ENCODE measurements at regions not wholly inside any gene's neighbourhood (a gene's known extent, or its start where the extent isn't known, plus 50 kb on each side); places are given as distances from the start of the nearest gene placed in this dataset.

- FAIRE-seq: no peak
- no peak for TF ChIP-seq POLR2A (IDR thresholded peaks at IDR 0.05; ENCODE audit: low read depth, low read length)
- no peak for DNase-seq (ENCODE audit: insufficient read length, low spot score)
Observed at GRCh38 chr1:172801771-172802322, 142.9 kb downstream of the FASLG start.

- DNase-seq (ENCODE audit: insufficient read length, low spot score) (no peak), FAIRE-seq (no peak)
- TF ChIP-seq POLR2A (IDR thresholded peaks at IDR 0.05; ENCODE audit: low read depth, low read length): no peak
Observed at GRCh38 chr1:172809750-172810149, 150.8 kb downstream of the FASLG start.

- FAIRE-seq: no peak
- no peak for DNase-seq (ENCODE audit: insufficient read length, low spot score)
- TF ChIP-seq POLR2A (IDR thresholded peaks at IDR 0.05; ENCODE audit: low read depth, low read length): no peak
Observed at GRCh38 chr1:172810480-172811175, 151.7 kb downstream of the FASLG start.

GRCh38 chr1:172811694-172812093 is 152.8 kb downstream of the FASLG start:
- DNase-seq (ENCODE audit: insufficient read length, low spot score) (no peak), FAIRE-seq (no peak)
- TF ChIP-seq POLR2A (IDR thresholded peaks at IDR 0.05; ENCODE audit: low read depth, low read length): no peak

- DNase-seq (ENCODE audit: insufficient read length, low spot score) (no peak), FAIRE-seq (no peak)
- no peak for TF ChIP-seq POLR2A (IDR thresholded peaks at IDR 0.05; ENCODE audit: low read depth, low read length)
Observed at GRCh38 chr1:172812118-172812517, 153.2 kb downstream of the FASLG start.

GRCh38 chr1:172813330-172813729 is 154.4 kb downstream of the FASLG start:
- no peak for TF ChIP-seq POLR2A (IDR thresholded peaks at IDR 0.05; ENCODE audit: low read depth, low read length)
- DNase-seq (ENCODE audit: insufficient read length, low spot score): no peak
- no peak for FAIRE-seq

- DNase-seq (ENCODE audit: insufficient read length, low spot score): no peak
- no peak for TF ChIP-seq POLR2A (IDR thresholded peaks at IDR 0.05; ENCODE audit: low read depth, low read length)
- FAIRE-seq: no peak
Observed at GRCh38 chr1:172814428-172814827, 155.5 kb downstream of the FASLG start.

- no peak for TF ChIP-seq POLR2A (IDR thresholded peaks at IDR 0.05; ENCODE audit: low read depth, low read length)
- FAIRE-seq: no peak
Observed at GRCh38 chr1:172815740-172816139, 156.8 kb downstream of the FASLG start.

GRCh38 chr1:172818841-172819527 is 160.1 kb downstream of the FASLG start:
- DNase-seq (ENCODE audit: insufficient read length, low spot score) (no peak), FAIRE-seq (no peak)
- no peak for TF ChIP-seq POLR2A (IDR thresholded peaks at IDR 0.05; ENCODE audit: low read depth, low read length)

More at GRCh38 chr1:172815740-172816139, 156.8 kb downstream of the FASLG start:
- DNase-seq (ENCODE audit: insufficient read length, low spot score): no peak

- DNase-seq (ENCODE audit: insufficient read length, low spot score) (no peak), FAIRE-seq (no peak)
- TF ChIP-seq POLR2A (IDR thresholded peaks at IDR 0.05; ENCODE audit: low read depth, low read length): no peak
Observed at GRCh38 chr1:172820475-172821158, 161.7 kb downstream of the FASLG start.

- FAIRE-seq (no peak), DNase-seq (ENCODE audit: insufficient read length, low spot score) (no peak)
- no peak for TF ChIP-seq POLR2A (IDR thresholded peaks at IDR 0.05; ENCODE audit: low read depth, low read length)
Observed at GRCh38 chr1:172821609-172822274, 162.8 kb downstream of the FASLG start.

GRCh38 chr1:172822886-172823285 is 164.0 kb downstream of the FASLG start:
- FAIRE-seq (no peak), DNase-seq (ENCODE audit: insufficient read length, low spot score) (no peak)
- TF ChIP-seq POLR2A (IDR thresholded peaks at IDR 0.05; ENCODE audit: low read depth, low read length): no peak

- DNase-seq (ENCODE audit: insufficient read length, low spot score): no peak
- no peak for FAIRE-seq
- TF ChIP-seq POLR2A (IDR thresholded peaks at IDR 0.05; ENCODE audit: low read depth, low read length): no peak
Observed at GRCh38 chr1:172823534-172823933, 164.6 kb downstream of the FASLG start.

- FAIRE-seq: no peak
- TF ChIP-seq POLR2A (IDR thresholded peaks at IDR 0.05; ENCODE audit: low read depth, low read length): no peak
- DNase-seq (ENCODE audit: insufficient read length, low spot score): no peak
Observed at GRCh38 chr1:172824209-172824608, 165.3 kb downstream of the FASLG start.
